Activated CD4-positive, alpha-beta T cell treated with anti-CD3 and anti-CD28 coated beads for 36 hours (primary cell): ENCODE measurements at regions not wholly inside any gene's neighbourhood (a gene's known extent, or its start where the extent isn't known, plus 50 kb on each side); places are given as distances from the start of the nearest gene placed in this dataset.

Source experiments
- ATAC-seq: fragments of 200-7000 bp; cut with Tn5 transposase; one replicate; pipeline ENCODE4 v1.10.0; 2021; ENCODE audit warnings: mild to moderate bottlenecking, moderate library complexity
- CTCF ChIA-PET: fragments of 350-600 bp; sonication (Branson Sonifier 250); formaldehyde crosslinking; loops from one replicate; lab custom pipeline; 2021; ENCODE audit warnings: antibody characterized with exemption; lab: Charles Lee
- POLR2A ChIA-PET: fragments of 350-600 bp; sonication (Branson Sonifier 250); formaldehyde crosslinking; loops from one replicate; lab custom pipeline; 2021; ENCODE audit warnings: antibody characterized with exemption, inconsistent platforms; lab: Charles Lee
- DNase-seq: peaks from one replicate; pipeline ENCODE4 v3.0.0-alpha.2; 2020
- H3K27ac Mint-ChIP-seq: one replicate; pipeline ENCODE4 v1.8.0; 2021; ENCODE audit warnings: mixed read lengths
- H3K27me3 Mint-ChIP-seq: one replicate; pipeline ENCODE4 v1.8.0; 2021; ENCODE audit warnings: mixed read lengths
- H3K36me3 Mint-ChIP-seq: one replicate; pipeline ENCODE4 v1.8.0; 2021; ENCODE audit warnings: low read depth, mixed read lengths
- H3K4me1 Mint-ChIP-seq: one replicate; pipeline ENCODE4 v1.8.0; 2021; ENCODE audit warnings: mixed read lengths
- H3K4me3 Mint-ChIP-seq: one replicate; pipeline ENCODE4 v1.8.0; 2021; ENCODE audit warnings: mild to moderate bottlenecking, moderate library complexity, mixed read lengths
- H3K9me3 Mint-ChIP-seq: one replicate; pipeline ENCODE4 v1.8.0; 2021; ENCODE audit warnings: low read depth, mixed read lengths
- intact Hi-C, 2 experiments: fragments of 100-400 bp; cut with DNase I in 1 of 2; cut with micrococcal nuclease in 1 of 2; formaldehyde crosslinking; loops; one replicate each; pipeline versions ENCODE4 v1.14.2 to v1.15.1; 2022 to 2024; cut with DNase I, micrococcal nuclease

- no peaks in the 10 kb centered on the region for H3K4me1 Mint-ChIP-seq
- POLR2A ChIA-PET, result interaction anchor here (0.6 kb wide), 1 partner anchor 146 kb away, joined by 3 read pairs; no protein-coding TSS in a partner anchor
- intact Hi-C loops, result no loop called here
- H3K36me3 Mint-ChIP-seq, result no peaks in the 10 kb centered on the region
- ATAC-seq (no peak), DNase-seq (no peak)
- CTCF ChIA-PET, result no interaction called here
- no peak overlapping the region for H3K27ac Mint-ChIP-seq
- H3K4me3 Mint-ChIP-seq, result no peak overlapping the region
- H3K27me3 Mint-ChIP-seq, result peaks cover 20% of the 10 kb centered on the region
- peaks cover 3% of the 10 kb centered on the region for H3K9me3 Mint-ChIP-seq
Measured at GRCh38 chr2:120659275-120659977, 76.2 kb upstream of the GLI2 start.

DNA sequence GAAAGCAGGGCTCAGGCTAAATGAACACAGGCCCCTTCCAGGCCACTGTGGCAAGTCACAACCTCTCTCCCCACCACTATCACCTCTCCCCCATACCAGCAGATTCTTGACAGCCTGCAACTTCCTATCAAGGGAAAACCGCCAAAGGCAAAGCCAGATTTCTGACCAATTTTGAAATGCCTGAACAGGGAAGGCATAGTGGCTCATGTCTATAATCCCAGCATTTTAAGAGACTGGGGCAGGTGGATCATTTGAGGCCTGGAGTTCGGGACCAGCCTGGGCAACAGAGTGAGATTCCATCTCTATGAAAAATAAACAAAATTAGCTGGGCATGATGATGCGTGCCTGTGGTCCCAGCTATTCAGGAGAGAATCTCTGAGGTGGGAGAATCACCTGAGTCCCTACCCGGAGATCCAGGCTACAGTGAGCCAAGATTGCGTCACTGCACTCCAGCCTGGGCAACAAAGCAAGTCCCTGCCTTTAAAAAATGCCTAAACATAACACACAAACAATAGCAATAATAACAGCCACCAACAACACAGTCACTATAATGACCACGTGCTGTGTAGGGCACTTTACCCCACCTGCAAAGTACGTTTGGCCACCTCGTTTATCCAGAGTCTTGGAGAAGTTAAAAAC is 75.5 kb upstream of the GLI2 start:
- H3K27ac Mint-ChIP-seq, result no peak overlapping the region
- POLR2A ChIA-PET, result interaction anchor here (0.6 kb wide), 1 partner anchor 146 kb away, joined by 3 read pairs; no protein-coding TSS in a partner anchor
- no peaks in the 10 kb centered on the region for H3K36me3 Mint-ChIP-seq
- DNase-seq (no peak), ATAC-seq (no peak)
- peaks cover 18% of the 10 kb centered on the region for H3K27me3 Mint-ChIP-seq
- intact Hi-C loops, result no loop called here
- no peaks in the 10 kb centered on the region for H3K4me1 Mint-ChIP-seq
- CTCF ChIA-PET, result no interaction called here
- H3K9me3 Mint-ChIP-seq, result peaks cover 8% of the 10 kb centered on the region
- no peak overlapping the region for H3K4me3 Mint-ChIP-seq

- intact Hi-C loops, result no loop called here
- peaks cover 11% of the 10 kb centered on the region for H3K9me3 Mint-ChIP-seq
- no peak for DNase-seq
- ChIA-PET CTCF (no interaction called here), POLR2A (no interaction called here)
- no peaks in the 10 kb centered on the region for H3K36me3 Mint-ChIP-seq
- H3K4me1 Mint-ChIP-seq, result no peaks in the 10 kb centered on the region
- H3K27ac Mint-ChIP-seq, result no peak overlapping the region
- no peak for ATAC-seq
- no peak overlapping the region for H3K4me3 Mint-ChIP-seq
- peaks cover 16% of the 10 kb centered on the region for H3K27me3 Mint-ChIP-seq
Measured at GRCh38 chr2:120660771-120661459, 74.8 kb upstream of the GLI2 start.

GRCh38 chr2:120661551-120661950 is 74.1 kb upstream of the GLI2 start:
- Mint-ChIP-seq H3K36me3 (peaks cover under 1% of the 10 kb centered on the region), H3K4me3 (no peak overlapping the region), H3K4me1 (no peaks in the 10 kb centered on the region), H3K27me3 (peaks cover 14% of the 10 kb centered on the region), H3K27ac (no peak overlapping the region), H3K9me3 (peaks cover 16% of the 10 kb centered on the region)
- POLR2A ChIA-PET, result no interaction called here
- DNase-seq (no peak), ATAC-seq (no peak)
- CTCF ChIA-PET, result interaction anchor here (0.7 kb wide), 1 partner anchor 109 kb away, joined by 3 read pairs; no protein-coding TSS in a partner anchor
- intact Hi-C loops, result no loop called here

- DNase-seq (no peak), ATAC-seq (no peak)
- Mint-ChIP-seq H3K27me3 (peaks cover 16% of the 10 kb centered on the region), H3K36me3 (peaks cover 3% of the 10 kb centered on the region), H3K4me1 (no peaks in the 10 kb centered on the region), H3K4me3 (no peak overlapping the region), H3K27ac (no peak overlapping the region), H3K9me3 (peaks cover 19% of the 10 kb centered on the region)
- intact Hi-C loops, result no loop called here
- POLR2A ChIA-PET, result no interaction called here
- CTCF ChIA-PET, result interaction anchor here (0.6 to 0.7 kb wide), 2 partner anchors 108 to 145 kb away, joined by 3 to 4 read pairs; no protein-coding TSS in a partner anchor
Measured at GRCh38 chr2:120662046-120662445, 73.6 kb upstream of the GLI2 start.

GRCh38 chr2:120662746-120663145 is 72.9 kb upstream of the GLI2 start:
- H3K4me3 Mint-ChIP-seq, result no peak overlapping the region
- peaks cover 19% of the 10 kb centered on the region for H3K9me3 Mint-ChIP-seq
- DNase-seq (no peak), ATAC-seq (no peak)
- ChIA-PET POLR2A (no interaction called here), CTCF (interaction anchor here (0.6 kb wide), 1 partner anchor 145 kb away, joined by 4 read pairs; no protein-coding TSS in a partner anchor)
- H3K27ac Mint-ChIP-seq, result no peak overlapping the region
- intact Hi-C loops, result no loop called here
- H3K27me3 Mint-ChIP-seq, result peaks cover 14% of the 10 kb centered on the region
- H3K4me1 Mint-ChIP-seq, result no peaks in the 10 kb centered on the region
- peaks cover 3% of the 10 kb centered on the region for H3K36me3 Mint-ChIP-seq

GRCh38 chr2:120666433-120666832 is 69.2 kb upstream of the GLI2 start:
- Mint-ChIP-seq H3K27ac (no peak overlapping the region), H3K27me3 (peaks cover 38% of the 10 kb centered on the region), H3K4me3 (no peak overlapping the region), H3K36me3 (peaks cover 3% of the 10 kb centered on the region), H3K9me3 (peaks cover 22% of the 10 kb centered on the region), H3K4me1 (no peaks in the 10 kb centered on the region)
- DNase-seq (no peak), ATAC-seq (no peak)
- ChIA-PET CTCF (interaction anchor here (0.7 kb wide), 1 partner anchor 10 kb away, joined by 3 read pairs; no protein-coding TSS in a partner anchor), POLR2A (no interaction called here)
- intact Hi-C loops, result no loop called here

DNA sequence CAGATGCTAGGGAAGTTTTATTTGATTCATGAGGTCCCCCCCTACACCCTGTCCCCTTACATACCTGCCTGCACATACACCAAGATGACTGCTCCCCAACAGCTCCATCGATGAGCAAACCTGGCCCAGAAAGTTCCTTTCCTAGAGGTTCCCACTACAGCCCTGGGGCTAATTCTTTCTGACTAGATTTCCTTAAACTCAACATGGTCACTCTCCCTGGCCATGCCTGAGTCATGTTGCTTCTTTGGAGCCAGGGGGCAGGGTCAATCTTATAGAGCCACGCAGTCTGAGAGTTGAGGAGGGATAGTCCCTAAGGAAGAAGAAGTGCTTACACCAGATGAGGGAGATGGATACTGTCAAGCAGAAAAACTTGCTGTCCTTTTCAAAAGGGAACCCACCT is 67.7 kb upstream of the GLI2 start:
- POLR2A ChIA-PET, result no interaction called here
- CTCF ChIA-PET, result no interaction called here
- H3K4me1 Mint-ChIP-seq, result no peaks in the 10 kb centered on the region
- ATAC-seq (no peak), DNase-seq (no peak)
- no peak overlapping the region for H3K4me3 Mint-ChIP-seq
- H3K9me3 Mint-ChIP-seq, result peaks cover 22% of the 10 kb centered on the region
- intact Hi-C loops, result no loop called here
- H3K27ac Mint-ChIP-seq, result no peak overlapping the region
- H3K27me3 Mint-ChIP-seq, result peaks cover 34% of the 10 kb centered on the region
- peaks cover 3% of the 10 kb centered on the region for H3K36me3 Mint-ChIP-seq

GRCh38 chr2:120669121-120669952 is 66.3 kb upstream of the GLI2 start:
- ChIA-PET POLR2A (no interaction called here), CTCF (interaction anchor here (0.6 to 1.1 kb wide), 3 partner anchors 11 to 1090 kb away, joined by 3 read pairs; no protein-coding TSS in a partner anchor)
- Mint-ChIP-seq H3K4me1 (no peaks in the 10 kb centered on the region), H3K9me3 (peaks cover 19% of the 10 kb centered on the region), H3K27ac (no peak overlapping the region), H3K27me3 (peaks cover 36% of the 10 kb centered on the region), H3K36me3 (peaks cover 3% of the 10 kb centered on the region), H3K4me3 (no peak overlapping the region)
- DNase-seq (peak; percentile 32), ATAC-seq (no peak)
- intact Hi-C loops, result no loop called here

- intact Hi-C loops, result loop anchor here in 1 of 2 experiments (10.0 kb wide), 2 partner anchors 565 to 655 kb away; partner anchors contain the start of gene EPB41L5
- ChIA-PET POLR2A (no interaction called here), CTCF (interaction anchor here (0.6 to 1.8 kb wide), 4 partner anchors 11 to 1090 kb away, joined by 3 to 7 read pairs (median 3); no protein-coding TSS in a partner anchor)
- Mint-ChIP-seq H3K9me3 (peaks cover 15% of the 10 kb centered on the region), H3K4me3 (no peak overlapping the region), H3K27ac (no peak overlapping the region), H3K36me3 (peaks cover 3% of the 10 kb centered on the region), H3K4me1 (no peaks in the 10 kb centered on the region), H3K27me3 (peaks cover 36% of the 10 kb centered on the region)
- DNase-seq (no peak), ATAC-seq (no peak)
Measured at GRCh38 chr2:120669971-120670370, 65.7 kb upstream of the GLI2 start.
